ENCODE measurements at regions not wholly inside any gene's neighbourhood (a gene's known extent, or its start where the extent isn't known, plus 50 kb on each side); places are given as distances from the start of the nearest gene placed in this dataset.

DNA sequence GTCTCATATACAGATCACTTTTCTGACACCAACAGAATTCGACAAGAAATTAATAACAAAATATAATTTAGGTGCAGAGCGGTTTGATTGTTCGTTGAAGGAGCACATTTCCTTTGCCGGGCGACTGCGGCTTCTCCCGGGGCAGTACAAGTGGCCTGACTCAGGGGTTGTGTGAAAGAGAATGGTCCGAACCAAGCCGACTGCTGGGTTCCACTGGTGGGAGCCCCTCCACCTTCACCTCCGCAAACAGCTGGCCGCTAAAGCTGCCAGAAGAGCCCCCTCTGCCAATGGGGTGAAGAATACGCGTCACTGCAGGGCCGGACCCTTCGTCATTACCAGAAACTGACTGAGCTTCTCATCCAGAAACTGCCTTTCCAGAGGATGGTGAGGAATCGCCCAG, 156.0 kb upstream of the IFNE start:
- TF ChIP-seq, protein P1, sequence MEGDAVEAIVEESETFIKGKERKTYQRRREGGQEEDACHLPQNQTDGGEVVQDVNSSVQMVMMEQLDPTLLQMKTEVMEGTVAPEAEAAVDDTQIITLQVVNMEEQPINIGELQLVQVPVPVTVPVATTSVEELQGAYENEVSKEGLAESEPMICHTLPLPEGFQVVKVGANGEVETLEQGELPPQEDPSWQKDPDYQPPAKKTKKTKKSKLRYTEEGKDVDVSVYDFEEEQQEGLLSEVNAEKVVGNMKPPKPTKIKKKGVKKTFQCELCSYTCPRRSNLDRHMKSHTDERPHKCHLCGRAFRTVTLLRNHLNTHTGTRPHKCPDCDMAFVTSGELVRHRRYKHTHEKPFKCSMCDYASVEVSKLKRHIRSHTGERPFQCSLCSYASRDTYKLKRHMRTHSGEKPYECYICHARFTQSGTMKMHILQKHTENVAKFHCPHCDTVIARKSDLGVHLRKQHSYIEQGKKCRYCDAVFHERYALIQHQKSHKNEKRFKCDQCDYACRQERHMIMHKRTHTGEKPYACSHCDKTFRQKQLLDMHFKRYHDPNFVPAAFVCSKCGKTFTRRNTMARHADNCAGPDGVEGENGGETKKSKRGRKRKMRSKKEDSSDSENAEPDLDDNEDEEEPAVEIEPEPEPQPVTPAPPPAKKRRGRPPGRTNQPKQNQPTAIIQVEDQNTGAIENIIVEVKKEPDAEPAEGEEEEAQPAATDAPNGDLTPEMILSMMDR (IDR thresholded peaks at IDR 0.05; ENCODE audit: insufficient read depth, low read length, poor library complexity, severe bottlenecking), result no peak
- H3K27me3 ChIP-seq (replicated peaks; ENCODE audit: control insufficient read depth, insufficient read depth, low read length), result no peaks in the 10 kb centered on the region
- DNase-seq (ENCODE audit: extremely low read depth, insufficient read length), result no peak
- H3K36me3 ChIP-seq (ENCODE audit: control insufficient read depth, insufficient read depth, low read length), result no peaks in the 10 kb centered on the region
- H3K4me3 ChIP-seq (replicated peaks; ENCODE audit: low read depth, low read length), result no peak overlapping the region

- Histone ChIP-seq H3K27me3 (replicated peaks; ENCODE audit: control insufficient read depth, insufficient read depth, low read length) (no peaks in the 10 kb centered on the region), H3K36me3 (ENCODE audit: control insufficient read depth, insufficient read depth, low read length) (no peaks in the 10 kb centered on the region), H3K4me3 (replicated peaks; ENCODE audit: low read depth, low read length) (no peak overlapping the region)
- TF ChIP-seq, protein P1 (IDR thresholded peaks at IDR 0.05; ENCODE audit: insufficient read depth, low read length, poor library complexity, severe bottlenecking), result no peak
- DNase-seq (ENCODE audit: extremely low read depth, insufficient read length), result no peak
Measured at GRCh38 chr9:21653091-21653490, 149.3 kb upstream of the MTAP start.

- DNase-seq (ENCODE audit: extremely low read depth, insufficient read length), result no peak
- H3K27me3 ChIP-seq (replicated peaks; ENCODE audit: control insufficient read depth, insufficient read depth, low read length), result no peaks in the 10 kb centered on the region
- H3K4me3 ChIP-seq (replicated peaks; ENCODE audit: low read depth, low read length), result no peak overlapping the region
- TF ChIP-seq, protein P1 (IDR thresholded peaks at IDR 0.05; ENCODE audit: insufficient read depth, low read length, poor library complexity, severe bottlenecking), result no peak
- H3K36me3 ChIP-seq (ENCODE audit: control insufficient read depth, insufficient read depth, low read length), result no peaks in the 10 kb centered on the region
Measured at GRCh38 chr9:21653589-21653988, 148.8 kb upstream of the MTAP start.

DNA sequence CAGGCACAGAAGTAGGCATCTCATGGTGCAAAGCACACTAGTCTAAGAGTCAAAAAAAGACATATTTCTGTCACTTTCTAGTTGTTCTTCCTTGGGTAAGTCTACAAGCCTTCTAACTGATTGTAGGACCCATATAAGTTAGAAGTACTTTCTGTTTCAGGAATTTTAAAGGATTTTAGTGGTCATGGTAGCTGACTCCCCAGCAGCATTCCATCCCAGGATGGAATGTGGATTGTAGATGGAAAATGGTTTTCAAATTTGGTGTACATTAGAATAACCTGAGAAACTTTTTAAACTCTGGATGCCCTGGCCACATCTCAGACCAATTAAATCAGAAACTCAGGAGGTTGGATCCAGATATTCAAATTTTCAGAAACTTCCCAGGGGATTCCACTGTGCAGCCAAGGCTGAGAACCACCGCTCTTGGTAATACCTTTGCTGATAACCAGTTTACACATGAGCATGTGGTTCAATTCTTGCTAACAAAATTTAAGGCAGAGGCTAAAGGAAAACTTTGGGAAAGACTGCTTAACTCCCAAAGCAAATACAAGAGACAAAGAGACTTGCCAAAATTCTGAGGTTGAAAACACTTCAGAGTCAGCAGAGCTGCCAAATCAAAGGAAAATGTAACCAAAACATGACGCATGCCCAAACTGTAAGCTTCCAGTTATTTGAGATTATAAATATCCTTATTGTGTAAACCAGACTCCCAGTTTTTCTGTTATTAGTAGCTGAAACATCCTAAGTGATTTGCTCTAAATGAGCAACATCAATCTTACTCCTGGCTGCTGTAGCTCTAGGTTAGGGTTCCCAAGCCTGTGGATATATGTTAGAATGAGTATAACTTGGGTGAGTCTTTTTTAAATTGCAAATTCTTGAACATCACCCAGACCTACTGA, 145.4 kb upstream of the MTAP start:
- no peaks in the 10 kb centered on the region for H3K36me3 ChIP-seq (ENCODE audit: control insufficient read depth, insufficient read depth, low read length)
- TF ChIP-seq, protein P1 (IDR thresholded peaks at IDR 0.05; ENCODE audit: insufficient read depth, low read length, poor library complexity, severe bottlenecking), result no peak
- H3K27me3 ChIP-seq (replicated peaks; ENCODE audit: control insufficient read depth, insufficient read depth, low read length), result no peaks in the 10 kb centered on the region; the same call in 1 of the 2 replicates
- no peak overlapping the region for H3K4me3 ChIP-seq (replicated peaks; ENCODE audit: low read depth, low read length)
- no peak for DNase-seq (ENCODE audit: extremely low read depth, insufficient read length)

- no peaks in the 10 kb centered on the region for H3K36me3 ChIP-seq (ENCODE audit: control insufficient read depth, insufficient read depth, low read length)
- DNase-seq (ENCODE audit: extremely low read depth, insufficient read length), result no peak
- TF ChIP-seq, protein P1 (IDR thresholded peaks at IDR 0.05; ENCODE audit: insufficient read depth, low read length, poor library complexity, severe bottlenecking), result no peak
- H3K4me3 ChIP-seq (replicated peaks; ENCODE audit: low read depth, low read length), result no peak overlapping the region
- no peaks in the 10 kb centered on the region; the same call in 1 of the 2 replicates for H3K27me3 ChIP-seq (replicated peaks; ENCODE audit: control insufficient read depth, insufficient read depth, low read length)
Measured at GRCh38 chr9:21657966-21658667, 144.3 kb upstream of the MTAP start.

Data from GM06990 (cell line).